HCT116 (cell line): ENCODE measurements at regions not wholly inside any gene's neighbourhood (a gene's known extent, or its start where the extent isn't known, plus 50 kb on each side); places are given as distances from the start of the nearest gene placed in this dataset.

Experiments
- ATAC-seq: fragments of 200-7000 bp; cut with Tn5 transposase; 2 replicates; pipeline ENCODE4 v1.9.1; 2020; ENCODE audit warnings: mild to moderate bottlenecking, moderate library complexity
- BruUV-seq: library from RNA; stranded (reverse); fragments of 400-500 nt; replicated peaks from 2 replicates; lab custom pipeline; 2021; lab: Mats Ljungman, UMichigan
- CTCF ChIA-PET: fragments of 300-600 bp; sonication (Branson Sonifier 250); formaldehyde crosslinking; loops from one replicate; lab custom pipeline; 2021; ENCODE audit warnings: antibody characterized with exemption; lab: Charles Lee
- POLR2A ChIA-PET: fragments of 300-600, 350-600 bp; sonication (Branson Sonifier 250); formaldehyde crosslinking; loops from one replicate; lab custom pipeline; 2021; ENCODE audit warnings: antibody characterized with exemption; lab: Charles Lee
- RAD21 ChIA-PET, 2 experiments: fragments of 300-600 bp; sonication (Branson Sonifier 250); formaldehyde crosslinking; loops; one replicate each; lab custom pipeline; 2023; ENCODE audit warnings: low total read pairs in 2 of 2; ENCODE audit not compliant: uncharacterized antibody in 2 of 2, unreplicated experiment in 2 of 2, low non-redundant PET in 1 of 2; lab: Charles Lee
- DNase-seq: peaks from one replicate; pipeline ENCODE4 v3.0.0-alpha.2; 2010; ENCODE audit warnings: low read depth, low spot score
- H2AFZ ChIP-seq: fragments of 200-600 bp; shearing (Covaris generic), sonication (generic); 2 replicates; pipeline ENCODE4 v1.6.1; 2017; ENCODE audit warnings: low read depth, mixed run types, mixed read lengths, antibody characterized with exemption, low read length; ENCODE audit not compliant: poor library complexity, severe bottlenecking
- H3K27ac ChIP-seq: 2 replicates; pipeline ENCODE4 v1.5.1; 2012; ENCODE audit warnings: low read depth, low read length
- H3K27me3 ChIP-seq: fragments of 200-600 bp; sonication (generic); 2 replicates; pipeline ENCODE4 v1.6.1; 2016; ENCODE audit warnings: mixed run types, low read length, mixed read lengths; ENCODE audit not compliant: insufficient read depth
- H3K36me3 ChIP-seq, 2 experiments: fragments of 200-500 bp in 1 of 2; fragments of 200-600 bp in 1 of 2; sonication (Bioruptor generic) in 1 of 2; sonication (generic) in 1 of 2; 2 replicates each; pipeline versions ENCODE4 v1.5.1 to v1.6.1; 2014 to 2016; ENCODE audit warnings: low read length in 2 of 2, inconsistent platforms in 1 of 2, mixed read lengths in 1 of 2, mixed run types in 1 of 2; ENCODE audit not compliant: insufficient read depth in 2 of 2, control insufficient read depth in 1 of 2
- H3K4me1 ChIP-seq, 2 experiments: fragments of 200-600 bp in 1 of 2; sonication (generic) in 1 of 2; 2 replicates each; pipeline versions ENCODE4 v1.5.1 to v1.6.1; 2012 to 2017; ENCODE audit warnings: low read length in 2 of 2, inconsistent platforms in 1 of 2, mild to moderate bottlenecking in 1 of 2, mixed read lengths in 1 of 2, mixed run types in 1 of 2, moderate library complexity in 1 of 2; ENCODE audit not compliant: insufficient read depth in 2 of 2, control insufficient read depth in 1 of 2
- H3K4me2 ChIP-seq: fragments of 200-600 bp; sonication (generic); 2 replicates; pipeline ENCODE4 v1.6.1; 2017; ENCODE audit warnings: mixed run types, low read length, mixed read lengths
- H3K4me3 ChIP-seq, 2 experiments: fragments of 200-600 bp in 1 of 2; sonication (generic) in 1 of 2; replicated peaks in 1 of 2; 2 replicates each; pipeline ENCODE4 v1.5.1; 2011 to 2016; ENCODE audit warnings: low read length in 2 of 2, control low read depth in 1 of 2, low read depth in 1 of 2, mild to moderate bottlenecking in 1 of 2, mixed read lengths in 1 of 2, mixed run types in 1 of 2
- H3K79me2 ChIP-seq: fragments of 200-600 bp; sonication (generic); 2 replicates; pipeline ENCODE4 v1.6.1; 2017; ENCODE audit warnings: mild to moderate bottlenecking, mixed run types, low read length, moderate library complexity, mixed read lengths; ENCODE audit not compliant: insufficient read depth
- H3K9ac ChIP-seq: fragments of 200-600 bp; sonication (generic); 2 replicates; pipeline ENCODE4 v1.6.1; 2016; ENCODE audit warnings: low read length, mixed read lengths
- H3K9me2 ChIP-seq: fragments of 200-600 bp; sonication (generic), shearing (Covaris generic); 2 replicates; pipeline ENCODE4 v1.6.1; 2017; ENCODE audit warnings: mixed run types, mild to moderate bottlenecking, moderate library complexity; ENCODE audit not compliant: insufficient read depth
- H3K9me3 ChIP-seq, 2 experiments: fragments of 200-500 bp in 1 of 2; fragments of 200-600 bp in 1 of 2; sonication (Bioruptor generic) in 1 of 2; sonication (generic) in 1 of 2; 2 replicates each; pipeline ENCODE4 v1.6.1; 2014 to 2017; ENCODE audit warnings: low read length in 2 of 2, mixed read lengths in 2 of 2, inconsistent platforms in 1 of 2, low read depth in 1 of 2, mild to moderate bottlenecking in 1 of 2, mixed run types in 1 of 2, moderate library complexity in 1 of 2; ENCODE audit not compliant: control insufficient read depth in 1 of 2, insufficient read depth in 1 of 2
- H4K20me1 ChIP-seq: fragments of 200-600 bp; sonication (generic), shearing (Covaris generic); 2 replicates; pipeline ENCODE4 v1.6.1; 2017; ENCODE audit warnings: mixed run types, mild to moderate bottlenecking, moderate library complexity; ENCODE audit not compliant: insufficient read depth
- ATF3 ChIP-seq: IDR thresholded peaks from 2 replicates; pipeline ENCODE4 v1.6.1; 2012
- CBX3 ChIP-seq: IDR thresholded peaks from 2 replicates; pipeline ENCODE4 v1.6.1; 2012; ENCODE audit warnings: low read depth
- CEBPB ChIP-seq: IDR thresholded peaks from 2 replicates; pipeline ENCODE4 v1.6.1; 2012; ENCODE audit warnings: low read depth
- CTCF ChIP-seq, 3 experiments: fragments of 200-600 bp in 1 of 3; sonication (generic) in 1 of 3; IDR thresholded peaks in 2 of 3; conservative IDR thresholded peaks in 1 of 3; 2 replicates each; pipeline ENCODE4 v1.5.1; 2012 to 2017; ENCODE audit warnings: low read depth in 2 of 3, low read length in 2 of 3, antibody characterized with exemption in 1 of 3, borderline replicate concordance in 1 of 3, control low read depth in 1 of 3, mild to moderate bottlenecking in 1 of 3, mixed read lengths in 1 of 3, mixed run types in 1 of 3, moderate library complexity in 1 of 3; ENCODE audit not compliant: insufficient read depth in 1 of 3
- EGR1 ChIP-seq: IDR thresholded peaks from 2 replicates; pipeline ENCODE4 v1.6.1; 2012; ENCODE audit warnings: low read depth
- EZH2 ChIP-seq: fragments of 200-600 bp; sonication (generic); IDR thresholded peaks from 2 replicates; pipeline ENCODE4 v1.6.1; 2017; ENCODE audit warnings: antibody characterized with exemption, mixed run types
- EZH2phosphoT487 ChIP-seq: fragments of 200-600 bp; IDR thresholded peaks from 2 replicates; pipeline ENCODE4 v1.6.1; 2018; ENCODE audit warnings: antibody characterized with exemption, borderline replicate concordance
- JUND ChIP-seq: IDR thresholded peaks from 2 replicates; pipeline ENCODE4 v1.6.1; 2012
- MAX ChIP-seq: IDR thresholded peaks from 2 replicates; pipeline ENCODE4 v1.6.1; 2012
- POLR2AphosphoS5 ChIP-seq: IDR thresholded peaks from 2 replicates; pipeline ENCODE4 v1.6.1; 2011; ENCODE audit warnings: mild to moderate bottlenecking, low read depth, low read length, moderate library complexity
- RAD21 ChIP-seq: IDR thresholded peaks from 2 replicates; pipeline ENCODE4 v1.6.1; 2012; ENCODE audit warnings: low read depth, mild to moderate bottlenecking
- REST ChIP-seq: IDR thresholded peaks from 2 replicates; pipeline ENCODE4 v1.6.1; 2012; ENCODE audit warnings: low read depth
- SIN3A ChIP-seq: IDR thresholded peaks from 2 replicates; pipeline ENCODE4 v1.6.1; 2012; ENCODE audit warnings: low read depth
- SP1 ChIP-seq: IDR thresholded peaks from 2 replicates; pipeline ENCODE4 v1.6.1; 2012; ENCODE audit warnings: low read depth
- SRF ChIP-seq: IDR thresholded peaks from 2 replicates; pipeline ENCODE4 v1.6.1; 2012; ENCODE audit warnings: low read depth
- TCF7L2 ChIP-seq: IDR thresholded peaks from 2 replicates; pipeline ENCODE4 v1.7.0; 2011; ENCODE audit warnings: borderline replicate concordance, inconsistent platforms; ENCODE audit not compliant: insufficient read depth, insufficient read length; ENCODE audit errors: extremely low read depth
- YY1 ChIP-seq: IDR thresholded peaks from 2 replicates; pipeline ENCODE4 v1.6.1; 2011; ENCODE audit warnings: low read length, low read depth, moderate library complexity, mild to moderate bottlenecking; ENCODE audit not compliant: insufficient replicate concordance; ENCODE audit errors: extremely low read depth
- ZNF274 ChIP-seq: fragments of 200-500 bp; sonication (Bioruptor generic); IDR thresholded peaks from 2 replicates; pipeline ENCODE4 v1.6.1; 2014; ENCODE audit warnings: mild to moderate bottlenecking, low read depth, low read length, inconsistent platforms
- intact Hi-C: fragments of 100-400 bp; cut with micrococcal nuclease; formaldehyde crosslinking; loops from 2 replicates; pipeline ENCODE4 v1.10.0; 2022

- H4K20me1 ChIP-seq: no peaks in the 10 kb centered on the region
- H3K36me3 ChIP-seq: no peaks in the 10 kb centered on the region
- H3K79me2 ChIP-seq: no peaks in the 10 kb centered on the region
- ATAC-seq: no peak
- DNase-seq: no peak
- intact Hi-C loops: no loop called here
- no peak overlapping the region for H3K27ac ChIP-seq
- H3K4me3 ChIP-seq: no peak overlapping the region
- no peak overlapping the region for H2AFZ ChIP-seq
- no TSS peak for BruUV-seq
- ChIA-PET CTCF (no interaction called here), RAD21 (no interaction called here), POLR2A (no interaction called here)
- H3K4me1 ChIP-seq: peaks cover 9% of the 10 kb centered on the region in 2 experiments
- no peaks in the 10 kb centered on the region for H3K9me3 ChIP-seq
- H3K4me2 ChIP-seq: peak overlapping the region; percentile 36
- TF ChIP-seq RAD21 (no peak), ZNF274 (no peak), EGR1 (no peak), SIN3A (no peak), JUND (no peak), SRF (no peak), REST (no peak), ATF3 (no peak), TCF7L2 (no peak), SP1 (no peak), EZH2phosphoT487 (no peak), CTCF (IDR thresholded peaks at IDR 0.05 in 2 of 3, conservative IDR thresholded peaks at IDR 0.05 in 1 of 3; ENCODE audit: borderline replicate concordance in 1 of 3, insufficient read depth in 1 of 3, low read depth in 2 of 3, low read length in 2 of 3) (no peak), CBX3 (no peak), YY1 (no peak), MAX (no peak), CEBPB (no peak), EZH2 (no peak), POLR2AphosphoS5 (no peak)
- H3K9me2 ChIP-seq: no peaks in the 10 kb centered on the region
- no peaks in the 10 kb centered on the region for H3K27me3 ChIP-seq
- no peak overlapping the region for H3K9ac ChIP-seq
Measured at GRCh38 chr15:39300451-39301153, 280.3 kb upstream of the THBS1 start.
